ENCODE measurements at regions not wholly inside any gene's neighbourhood (a gene's known extent, or its start where the extent isn't known, plus 50 kb on each side); places are given as distances from the start of the nearest gene placed in this dataset.
A peak's percentile ranks its signal among the peaks of the same experiment; 100 is the strongest.

- peaks cover 3% of the 10 kb centered on the region for H3K27me3 Mint-ChIP-seq (ENCODE audit: insufficient read depth, low read depth)
- no peaks in the 10 kb centered on the region for H3K36me3 ChIP-seq
- no peak overlapping the region for H3K4me3 Mint-ChIP-seq
- TF ChIP-seq EZH2 (IDR thresholded peaks at IDR 0.05) (no peak), CTCF (IDR thresholded peaks at IDR 0.05) (no peak), EZH2phosphoT487 (IDR thresholded peaks at IDR 0.05) (no peak)
- H3K79me2 ChIP-seq (ENCODE audit: low read depth) = no peaks in the 10 kb centered on the region
- no peaks in the 10 kb centered on the region for H3K36me3 Mint-ChIP-seq
- H3K9me3 Mint-ChIP-seq = no peaks in the 10 kb centered on the region
- H3K4me1 Mint-ChIP-seq = peaks cover 28% of the 10 kb centered on the region
- DNase-seq (ENCODE audit: low spot score) = no peak
- peak overlapping the region; percentile 3 for H2AFZ ChIP-seq (replicated peaks)
- H3K27me3 ChIP-seq = no peaks in the 10 kb centered on the region
- H3K27ac Mint-ChIP-seq = no peak overlapping the region
- H4K20me1 ChIP-seq (ENCODE audit: low read depth) = no peaks in the 10 kb centered on the region
- no peak overlapping the region for H3K4me2 ChIP-seq
- H3F3A ChIP-seq (ENCODE audit: low read depth) = no peaks in the 10 kb centered on the region
- no peak overlapping the region for H3K27ac ChIP-seq
- H3K4me1 ChIP-seq = peaks cover 14% of the 10 kb centered on the region
- no peak overlapping the region for H3K4me3 ChIP-seq
- no peaks in the 10 kb centered on the region for H3K9me3 ChIP-seq (ENCODE audit: low read depth)
- H3K9ac ChIP-seq = no peak overlapping the region
Observed at GRCh38 chr3:62965311-62965710, 90.1 kb upstream of the CADPS start.

DNA sequence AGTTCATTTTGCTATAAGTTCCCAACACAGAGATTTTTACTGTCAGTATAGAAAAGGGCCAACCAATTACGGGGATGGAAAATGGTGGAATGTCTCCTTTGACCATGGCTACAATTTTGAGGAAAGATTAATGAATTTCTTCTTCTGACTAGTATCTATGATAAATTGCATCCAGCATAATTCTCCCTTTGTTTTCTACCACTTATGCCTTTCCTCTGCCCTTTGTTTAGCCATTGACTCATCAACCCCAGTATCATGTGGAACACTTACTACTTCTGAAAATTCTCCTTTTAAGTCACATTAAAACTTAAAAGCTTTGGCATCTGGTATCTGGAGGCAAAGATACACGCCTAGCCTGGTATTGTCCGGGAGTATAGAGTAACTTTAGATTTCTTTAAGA lies 92.9 kb upstream of the CADPS start:
- Histone ChIP-seq H3K36me3 (no peaks in the 10 kb centered on the region), H3K79me2 (ENCODE audit: low read depth) (no peaks in the 10 kb centered on the region), H2AFZ (replicated peaks) (no peak overlapping the region), H3F3A (ENCODE audit: low read depth) (no peaks in the 10 kb centered on the region), H3K27me3 (no peaks in the 10 kb centered on the region), H3K4me3 (no peak overlapping the region), H3K9ac (no peak overlapping the region), H3K4me2 (no peak overlapping the region), H3K9me3 (ENCODE audit: low read depth) (no peaks in the 10 kb centered on the region), H3K4me1 (no peaks in the 10 kb centered on the region), H3K27ac (no peak overlapping the region), H4K20me1 (ENCODE audit: low read depth) (no peaks in the 10 kb centered on the region)
- Mint-ChIP-seq H3K27ac (no peak overlapping the region), H3K27me3 (ENCODE audit: insufficient read depth, low read depth) (no peaks in the 10 kb centered on the region), H3K4me1 (peaks cover 16% of the 10 kb centered on the region), H3K9me3 (no peaks in the 10 kb centered on the region), H3K36me3 (no peaks in the 10 kb centered on the region), H3K4me3 (no peak overlapping the region)
- no peak for TF ChIP-seq EZH2phosphoT487 (IDR thresholded peaks at IDR 0.05)
- TF ChIP-seq EZH2 (IDR thresholded peaks at IDR 0.05) = no peak
- no peak for TF ChIP-seq CTCF (IDR thresholded peaks at IDR 0.05)
- no peak for DNase-seq (ENCODE audit: low spot score)

- no peaks in the 10 kb centered on the region for H3K9me3 Mint-ChIP-seq
- DNase-seq (ENCODE audit: low spot score) = no peak
- Histone ChIP-seq H2AFZ (replicated peaks) (no peak overlapping the region), H3K27me3 (no peaks in the 10 kb centered on the region), H3K27ac (no peak overlapping the region), H3K36me3 (no peaks in the 10 kb centered on the region), H3F3A (ENCODE audit: low read depth) (peaks cover 4% of the 10 kb centered on the region), H3K4me2 (no peak overlapping the region), H3K79me2 (ENCODE audit: low read depth) (no peaks in the 10 kb centered on the region), H4K20me1 (ENCODE audit: low read depth) (no peaks in the 10 kb centered on the region), H3K9me3 (ENCODE audit: low read depth) (no peaks in the 10 kb centered on the region), H3K4me3 (no peak overlapping the region), H3K9ac (no peak overlapping the region), H3K4me1 (peaks cover 7% of the 10 kb centered on the region)
- H3K4me3 Mint-ChIP-seq = no peak overlapping the region
- H3K27me3 Mint-ChIP-seq (ENCODE audit: insufficient read depth, low read depth) = no peaks in the 10 kb centered on the region
- TF ChIP-seq EZH2 (IDR thresholded peaks at IDR 0.05) (no peak), EZH2phosphoT487 (IDR thresholded peaks at IDR 0.05) (no peak), CTCF (IDR thresholded peaks at IDR 0.05) (no peak)
- no peaks in the 10 kb centered on the region for H3K36me3 Mint-ChIP-seq
- no peak overlapping the region for H3K27ac Mint-ChIP-seq
- peaks cover 2% of the 10 kb centered on the region for H3K4me1 Mint-ChIP-seq
Observed at GRCh38 chr3:62970648-62971047, 95.4 kb upstream of the CADPS start.

All from neural progenitor cell (in vitro differentiated cells).